Fibroblast of mammary gland (primary cell): ENCODE measurements at regions not wholly inside any gene's neighbourhood (a gene's known extent, or its start where the extent isn't known, plus 50 kb on each side); places are given as distances from the start of the nearest gene placed in this dataset.
A peak's percentile ranks its signal among the peaks of the same experiment; 100 is the strongest.

ENCODE experiments used
- DNase-seq: peaks from one replicate; pipeline ENCODE4 v3.0.0-alpha.2; 2010; ENCODE audit warnings: low read depth
- H3K4me3 ChIP-seq: 2 replicates; pipeline ENCODE4 v1.5.1; 2011; ENCODE audit warnings: low read depth, mild to moderate bottlenecking, low read length, moderate library complexity; ENCODE audit not compliant: control insufficient read depth
- CTCF ChIP-seq: conservative IDR thresholded peaks from 2 replicates; pipeline ENCODE4 v1.5.1; 2011; ENCODE audit warnings: low read depth, low read length, inconsistent platforms; ENCODE audit not compliant: control insufficient read depth, insufficient read depth

- peak; percentile 56 for DNase-seq
- TF ChIP-seq CTCF, result no peak
- H3K4me3 ChIP-seq, result no peak overlapping the region
Measured at GRCh38 chr1:232226197-232226712, 403.7 kb downstream of the SIPA1L2 start.

- no peak overlapping the region for H3K4me3 ChIP-seq
- no peak for TF ChIP-seq CTCF
- no peak for DNase-seq
Measured at GRCh38 chr1:232225336-232226131, 404.4 kb downstream of the SIPA1L2 start.

GRCh38 chr1:232223887-232224286 is 406.0 kb downstream of the SIPA1L2 start:
- no peak for TF ChIP-seq CTCF
- no peak overlapping the region for H3K4me3 ChIP-seq
- no peak for DNase-seq

- DNase-seq, result no peak
- no peak for TF ChIP-seq CTCF
Measured at GRCh38 chr1:232223183-232223708, 406.7 kb downstream of the SIPA1L2 start.

GRCh38 chr1:232222614-232223013 is 407.3 kb downstream of the SIPA1L2 start:
- no peak for TF ChIP-seq CTCF
- DNase-seq, result no peak

More at GRCh38 chr1:232223183-232223708, 406.7 kb downstream of the SIPA1L2 start:
- H3K4me3 ChIP-seq, result no peak overlapping the region

GRCh38 chr1:232221802-232222499 is 408.0 kb downstream of the SIPA1L2 start:
- peak; percentile 23 for DNase-seq
- TF ChIP-seq CTCF, result no peak
- no peak overlapping the region for H3K4me3 ChIP-seq

More at GRCh38 chr1:232222614-232223013, 407.3 kb downstream of the SIPA1L2 start:
- no peak overlapping the region for H3K4me3 ChIP-seq
